ENCODE measurements at regions not wholly inside any gene's neighbourhood (a gene's known extent, or its start where the extent isn't known, plus 50 kb on each side); places are given as distances from the start of the nearest gene placed in this dataset.

DNA sequence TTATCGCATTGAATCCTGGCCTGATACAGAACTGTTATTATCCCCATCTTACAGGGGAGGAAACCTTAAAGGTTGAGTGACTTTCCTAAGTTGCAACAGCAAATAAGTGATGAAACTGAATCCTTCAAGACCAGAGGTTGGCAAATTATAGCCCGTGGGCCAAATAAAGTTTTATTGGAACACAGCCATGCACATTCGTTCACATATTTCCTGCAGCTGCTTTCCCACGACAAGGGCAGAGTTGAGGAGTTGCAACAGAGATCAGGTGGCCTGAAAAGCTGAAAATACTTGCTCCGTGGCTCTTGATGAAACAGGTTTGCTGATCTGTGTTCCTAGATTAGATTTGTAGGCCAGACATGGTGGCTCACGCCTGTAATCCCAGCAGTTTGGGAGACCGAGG, 126.7 kb downstream of the PHETA1 start:
- no peaks in the 10 kb centered on the region for H3K4me1 Mint-ChIP-seq
- Histone ChIP-seq H3K27ac (ENCODE audit: low read depth) (no peak overlapping the region), H3K27me3 (ENCODE audit: insufficient read depth) (no peaks in the 10 kb centered on the region), H3K79me2 (replicated peaks; ENCODE audit: insufficient read depth) (no peaks in the 10 kb centered on the region), H3F3A (replicated peaks; ENCODE audit: low read depth) (no peaks in the 10 kb centered on the region), H3K9me2 (ENCODE audit: insufficient read depth) (no peaks in the 10 kb centered on the region; the same call in 1 of the 2 replicates), H3K36me3 (ENCODE audit: insufficient read depth) (no peaks in the 10 kb centered on the region), H3K4me2 (no peak overlapping the region), H3K4me1 (ENCODE audit: insufficient read depth) (no peaks in the 10 kb centered on the region), H2AFZ (no peak overlapping the region), H3K4me3 (no peak overlapping the region), H4K20me1 (replicated peaks; ENCODE audit: insufficient read depth) (no peaks in the 10 kb centered on the region; the same call in 1 of the 2 replicates)
- H3K36me3 Mint-ChIP-seq (ENCODE audit: low read depth) = peaks cover 5% of the 10 kb centered on the region; the same call in 1 of the 3 replicates
- H3K27ac Mint-ChIP-seq = no peak overlapping the region
- DNase-seq (ENCODE audit: low spot score) (no peak), ATAC-seq (no peak)
- TF ChIP-seq CREB1 (CRISPR knock-in tag; IDR thresholded peaks at IDR 0.05; ENCODE audit: low read depth) = no peak
- no peak for TF ChIP-seq ZNF331 (CRISPR knock-in tag; IDR thresholded peaks at IDR 0.05; ENCODE audit: low read depth)
- TF ChIP-seq, protein P1, sequence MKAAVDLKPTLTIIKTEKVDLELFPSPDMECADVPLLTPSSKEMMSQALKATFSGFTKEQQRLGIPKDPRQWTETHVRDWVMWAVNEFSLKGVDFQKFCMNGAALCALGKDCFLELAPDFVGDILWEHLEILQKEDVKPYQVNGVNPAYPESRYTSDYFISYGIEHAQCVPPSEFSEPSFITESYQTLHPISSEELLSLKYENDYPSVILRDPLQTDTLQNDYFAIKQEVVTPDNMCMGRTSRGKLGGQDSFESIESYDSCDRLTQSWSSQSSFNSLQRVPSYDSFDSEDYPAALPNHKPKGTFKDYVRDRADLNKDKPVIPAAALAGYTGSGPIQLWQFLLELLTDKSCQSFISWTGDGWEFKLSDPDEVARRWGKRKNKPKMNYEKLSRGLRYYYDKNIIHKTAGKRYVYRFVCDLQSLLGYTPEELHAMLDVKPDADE (IDR thresholded peaks at IDR 0.05) = no peak
- no peak for TF ChIP-seq EZH2 (IDR thresholded peaks at IDR 0.05; ENCODE audit: low read depth, unreplicated experiment)
- TF ChIP-seq NANOG (IDR thresholded peaks at IDR 0.05; ENCODE audit: borderline replicate concordance) = no peak
- no peak for TF ChIP-seq ZNF114 (CRISPR knock-in tag; IDR thresholded peaks at IDR 0.05)
- TF ChIP-seq POLR2AphosphoS5 (IDR thresholded peaks at IDR 0.05; ENCODE audit: low read depth) = no peak
- TF ChIP-seq JUNB (IDR thresholded peaks at IDR 0.05; ENCODE audit: unreplicated experiment) = no peak
- no peaks in the 10 kb centered on the region for H3K27me3 Mint-ChIP-seq (ENCODE audit: insufficient read depth, low read depth, poor library complexity)
- H3K4me3 Mint-ChIP-seq = no peak overlapping the region
- H3K9me3 Mint-ChIP-seq = peaks cover 14% of the 10 kb centered on the region

DNA sequence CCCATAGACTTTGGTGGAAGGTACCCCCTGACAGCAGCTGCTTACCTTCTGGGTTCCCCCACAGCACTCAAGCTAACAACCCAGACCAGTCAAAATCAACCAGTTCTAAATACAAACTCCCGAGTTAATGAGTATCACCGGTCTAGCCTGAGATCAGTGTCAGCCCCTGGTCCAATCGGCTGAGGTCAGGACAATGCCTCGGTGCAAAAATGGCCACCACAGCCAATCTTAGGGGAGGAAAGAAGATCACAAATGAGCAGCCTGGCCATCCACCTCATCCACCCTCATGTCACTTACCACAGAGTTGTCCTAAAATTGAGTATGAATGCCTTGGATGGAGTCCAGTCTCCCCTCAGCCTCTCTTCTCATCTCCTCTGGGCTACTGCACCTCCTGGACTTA, 128.5 kb downstream of the PHETA1 start:
- no peaks in the 10 kb centered on the region for H3K79me2 ChIP-seq (replicated peaks; ENCODE audit: insufficient read depth)
- no peaks in the 10 kb centered on the region for H3K4me1 ChIP-seq (ENCODE audit: insufficient read depth)
- Mint-ChIP-seq H3K9me3 (peaks cover 14% of the 10 kb centered on the region), H3K4me1 (no peaks in the 10 kb centered on the region), H3K36me3 (ENCODE audit: low read depth) (peaks cover 5% of the 10 kb centered on the region; the same call in 1 of the 3 replicates), H3K27me3 (ENCODE audit: insufficient read depth, low read depth, poor library complexity) (peaks cover 3% of the 10 kb centered on the region), H3K4me3 (no peak overlapping the region), H3K27ac (no peak overlapping the region)
- no peaks in the 10 kb centered on the region for H3K36me3 ChIP-seq (ENCODE audit: insufficient read depth)
- no peak overlapping the region for H2AFZ ChIP-seq
- no peak for ATAC-seq
- no peaks in the 10 kb centered on the region; the same call in 1 of the 2 replicates for H4K20me1 ChIP-seq (replicated peaks; ENCODE audit: insufficient read depth)
- H3F3A ChIP-seq (replicated peaks; ENCODE audit: low read depth) = no peaks in the 10 kb centered on the region
- no peaks in the 10 kb centered on the region; the same call in 1 of the 2 replicates for H3K9me2 ChIP-seq (ENCODE audit: insufficient read depth)
- H3K4me2 ChIP-seq = no peak overlapping the region
- H3K27ac ChIP-seq (ENCODE audit: low read depth) = no peak overlapping the region
- no peaks in the 10 kb centered on the region for H3K27me3 ChIP-seq (ENCODE audit: insufficient read depth)
- no peak overlapping the region for H3K4me3 ChIP-seq
- DNase-seq (ENCODE audit: low spot score) = no peak
- TF ChIP-seq ZNF114 (CRISPR knock-in tag; IDR thresholded peaks at IDR 0.05) = no peak
- TF ChIP-seq ZNF331 (CRISPR knock-in tag; IDR thresholded peaks at IDR 0.05; ENCODE audit: low read depth) = no peak
- no peak for TF ChIP-seq CREB1 (CRISPR knock-in tag; IDR thresholded peaks at IDR 0.05; ENCODE audit: low read depth)
- TF ChIP-seq NANOG (IDR thresholded peaks at IDR 0.05; ENCODE audit: borderline replicate concordance) = no peak
- TF ChIP-seq REST (IDR thresholded peaks at IDR 0.05; ENCODE audit: unreplicated experiment) = no peak
- no peak for TF ChIP-seq JUNB (IDR thresholded peaks at IDR 0.05; ENCODE audit: unreplicated experiment)
- no peak for TF ChIP-seq EZH2phosphoT487 (IDR thresholded peaks at IDR 0.05; ENCODE audit: unreplicated experiment)
- no peak for TF ChIP-seq EZH2 (IDR thresholded peaks at IDR 0.05; ENCODE audit: low read depth, unreplicated experiment)
- TF ChIP-seq, protein P1 (IDR thresholded peaks at IDR 0.05) = no peak
